Endothelial cell (in vitro differentiated cells): ENCODE measurements at regions not wholly inside any gene's neighbourhood (a gene's known extent, or its start where the extent isn't known, plus 50 kb on each side); places are given as distances from the start of the nearest gene placed in this dataset.
"Not testable (repeated sequence)": the region's sequence is repeated elsewhere in the genome, so short reads cannot be mapped to it uniquely, and the experiment has no call there.

Experiments used
- DNase-seq: peaks from one replicate; pipeline ENCODE4 v3.0.0; 2021; ENCODE audit warnings: low spot score
- H3K27ac Mint-ChIP-seq: one replicate; pipeline ENCODE4 v1.8.0; 2021; ENCODE audit warnings: mixed read lengths, inconsistent platforms; ENCODE audit not compliant: unreplicated experiment
- H3K27me3 Mint-ChIP-seq: one replicate; pipeline ENCODE4 v1.8.0; 2021; ENCODE audit warnings: mild to moderate bottlenecking, moderate library complexity, mixed read lengths, inconsistent platforms; ENCODE audit not compliant: unreplicated experiment
- H3K36me3 Mint-ChIP-seq: one replicate; pipeline ENCODE4 v1.8.0; 2021; ENCODE audit warnings: mild to moderate bottlenecking, low read depth, mixed read lengths, inconsistent platforms; ENCODE audit not compliant: unreplicated experiment
- H3K4me1 Mint-ChIP-seq: one replicate; pipeline ENCODE4 v1.8.0; 2021; ENCODE audit warnings: mild to moderate bottlenecking, mixed read lengths, inconsistent platforms; ENCODE audit not compliant: unreplicated experiment
- H3K4me3 Mint-ChIP-seq: one replicate; pipeline ENCODE4 v1.8.0; 2021; ENCODE audit warnings: mild to moderate bottlenecking, mixed read lengths, inconsistent platforms; ENCODE audit not compliant: unreplicated experiment
- H3K9me3 Mint-ChIP-seq: one replicate; pipeline ENCODE4 v1.8.0; 2021; ENCODE audit warnings: mixed read lengths, inconsistent platforms; ENCODE audit not compliant: unreplicated experiment
- CTCF ChIP-seq: fragments of 200-600 bp; sonication (generic); IDR thresholded peaks from one replicate; pipeline ENCODE4 v1.5.0; 2021; ENCODE audit warnings: antibody characterized with exemption; ENCODE audit not compliant: unreplicated experiment

- no peaks in the 10 kb centered on the region for H3K4me1 Mint-ChIP-seq
- TF ChIP-seq CTCF, result no peak
- H3K4me3 Mint-ChIP-seq, result no peak overlapping the region
- H3K9me3 Mint-ChIP-seq, result no peaks in the 10 kb centered on the region
- H3K27me3 Mint-ChIP-seq, result no peaks in the 10 kb centered on the region
- DNase-seq, result no peak
- no peak overlapping the region for H3K27ac Mint-ChIP-seq
- H3K36me3 Mint-ChIP-seq, result no peaks in the 10 kb centered on the region
Observed at GRCh38 chr11:49405743-49406142, 197.3 kb upstream of the FOLH1 start.

- H3K36me3 Mint-ChIP-seq, DNase-seq, H3K27ac Mint-ChIP-seq, H3K27me3 Mint-ChIP-seq, H3K4me3 Mint-ChIP-seq, H3K9me3 Mint-ChIP-seq, H3K4me1 Mint-ChIP-seq: not testable (repeated sequence)
Observed at GRCh38 chr11:49395789-49396188, 187.4 kb upstream of the FOLH1 start.

- not testable (repeated sequence) for H3K9me3 Mint-ChIP-seq, H3K4me3 Mint-ChIP-seq, DNase-seq, H3K27me3 Mint-ChIP-seq, H3K27ac Mint-ChIP-seq, H3K4me1 Mint-ChIP-seq, H3K36me3 Mint-ChIP-seq
Observed at GRCh38 chr11:49390362-49390761, 182.0 kb upstream of the FOLH1 start.

GRCh38 chr11:49389149-49389548 lies 180.7 kb upstream of the FOLH1 start:
- not testable (repeated sequence) for H3K27me3 Mint-ChIP-seq, H3K27ac Mint-ChIP-seq, H3K4me1 Mint-ChIP-seq, DNase-seq, H3K4me3 Mint-ChIP-seq, H3K36me3 Mint-ChIP-seq, H3K9me3 Mint-ChIP-seq

GRCh38 chr11:49384371-49384770 lies 176.0 kb upstream of the FOLH1 start:
- H3K27ac Mint-ChIP-seq, H3K36me3 Mint-ChIP-seq, H3K9me3 Mint-ChIP-seq, H3K4me1 Mint-ChIP-seq, DNase-seq, H3K4me3 Mint-ChIP-seq, H3K27me3 Mint-ChIP-seq: not testable (repeated sequence)

- no peaks in the 10 kb centered on the region for H3K9me3 Mint-ChIP-seq
Observed at GRCh38 chr11:49377978-49378377, 169.6 kb upstream of the FOLH1 start.

GRCh38 chr11:49373866-49374265 lies 165.5 kb upstream of the FOLH1 start:
- H3K4me1 Mint-ChIP-seq, H3K9me3 Mint-ChIP-seq, DNase-seq, H3K36me3 Mint-ChIP-seq, H3K27me3 Mint-ChIP-seq, H3K4me3 Mint-ChIP-seq, H3K27ac Mint-ChIP-seq: not testable (repeated sequence)

More at GRCh38 chr11:49377978-49378377, 169.6 kb upstream of the FOLH1 start:
- no peaks in the 10 kb centered on the region for H3K36me3 Mint-ChIP-seq
- H3K4me1 Mint-ChIP-seq, result no peaks in the 10 kb centered on the region
- TF ChIP-seq CTCF, result no peak
- no peak for DNase-seq
- H3K27me3 Mint-ChIP-seq, result no peaks in the 10 kb centered on the region
- H3K4me3 Mint-ChIP-seq, result no peak overlapping the region
- no peak overlapping the region for H3K27ac Mint-ChIP-seq

- not testable (repeated sequence) for H3K4me1 Mint-ChIP-seq, H3K4me3 Mint-ChIP-seq, DNase-seq, H3K27me3 Mint-ChIP-seq, H3K9me3 Mint-ChIP-seq, H3K36me3 Mint-ChIP-seq, H3K27ac Mint-ChIP-seq
Observed at GRCh38 chr11:49373385-49373784, 165.0 kb upstream of the FOLH1 start.
